Ishikawa (cell line): ENCODE measurements at regions not wholly inside any gene's neighbourhood (a gene's known extent, or its start where the extent isn't known, plus 50 kb on each side); places are given as distances from the start of the nearest gene placed in this dataset.

Experiments
- CEBPB ChIP-seq: IDR thresholded peaks from 2 replicates; pipeline ENCODE4 v1.6.1; 2012
- CREB1 ChIP-seq: IDR thresholded peaks from 2 replicates; pipeline ENCODE4 v1.6.1; 2012; ENCODE audit warnings: low read depth
- EGR1 ChIP-seq: IDR thresholded peaks from 2 replicates; pipeline ENCODE4 v1.6.1; 2012
- EP300 ChIP-seq: IDR thresholded peaks from 2 replicates; pipeline ENCODE4 v1.6.1; 2012; ENCODE audit warnings: borderline replicate concordance
- FOXM1 ChIP-seq: IDR thresholded peaks from 2 replicates; pipeline ENCODE4 v1.6.1; 2012; ENCODE audit warnings: low read depth, borderline replicate concordance
- MAX ChIP-seq: IDR thresholded peaks from 2 replicates; pipeline ENCODE4 v1.6.1; 2012
- NFIC ChIP-seq: IDR thresholded peaks from 2 replicates; pipeline ENCODE4 v1.6.1; 2012
- RAD21 ChIP-seq: IDR thresholded peaks from 2 replicates; pipeline ENCODE4 v1.6.1; 2012; ENCODE audit warnings: low read depth
- TAF1 ChIP-seq: IDR thresholded peaks from 2 replicates; pipeline ENCODE4 v1.6.1; 2012; ENCODE audit warnings: low read depth, mild to moderate bottlenecking
- TCF12 ChIP-seq: IDR thresholded peaks from 2 replicates; pipeline ENCODE4 v1.6.1; 2012; ENCODE audit warnings: low read depth
- TEAD4 ChIP-seq: IDR thresholded peaks from 2 replicates; pipeline ENCODE4 v1.6.1; 2012
- USF1 ChIP-seq: IDR thresholded peaks from 2 replicates; pipeline ENCODE4 v1.6.1; 2012
- YY1 ChIP-seq: IDR thresholded peaks from 2 replicates; pipeline ENCODE4 v1.6.1; 2012; ENCODE audit warnings: low read depth
- ZBTB7A ChIP-seq: IDR thresholded peaks from 2 replicates; pipeline ENCODE4 v1.6.1; 2012; ENCODE audit warnings: low read depth
- TF ChIP-seq, protein P1 (sequence below): IDR thresholded peaks from 2 replicates; pipeline ENCODE4 v1.6.1; 2012; ENCODE audit warnings: low read depth, mild to moderate bottlenecking

- no peak for TF ChIP-seq USF1
- no peak for TF ChIP-seq EP300
- TF ChIP-seq CEBPB, result no peak
- TF ChIP-seq ZBTB7A, result no peak
- no peak for TF ChIP-seq CREB1
- TF ChIP-seq EGR1, result no peak
- TF ChIP-seq TCF12, result no peak
- no peak for TF ChIP-seq MAX
- no peak for TF ChIP-seq NFIC
- TF ChIP-seq FOXM1, result no peak
- no peak for TF ChIP-seq RAD21
- no peak for TF ChIP-seq TEAD4
- TF ChIP-seq, protein P1, sequence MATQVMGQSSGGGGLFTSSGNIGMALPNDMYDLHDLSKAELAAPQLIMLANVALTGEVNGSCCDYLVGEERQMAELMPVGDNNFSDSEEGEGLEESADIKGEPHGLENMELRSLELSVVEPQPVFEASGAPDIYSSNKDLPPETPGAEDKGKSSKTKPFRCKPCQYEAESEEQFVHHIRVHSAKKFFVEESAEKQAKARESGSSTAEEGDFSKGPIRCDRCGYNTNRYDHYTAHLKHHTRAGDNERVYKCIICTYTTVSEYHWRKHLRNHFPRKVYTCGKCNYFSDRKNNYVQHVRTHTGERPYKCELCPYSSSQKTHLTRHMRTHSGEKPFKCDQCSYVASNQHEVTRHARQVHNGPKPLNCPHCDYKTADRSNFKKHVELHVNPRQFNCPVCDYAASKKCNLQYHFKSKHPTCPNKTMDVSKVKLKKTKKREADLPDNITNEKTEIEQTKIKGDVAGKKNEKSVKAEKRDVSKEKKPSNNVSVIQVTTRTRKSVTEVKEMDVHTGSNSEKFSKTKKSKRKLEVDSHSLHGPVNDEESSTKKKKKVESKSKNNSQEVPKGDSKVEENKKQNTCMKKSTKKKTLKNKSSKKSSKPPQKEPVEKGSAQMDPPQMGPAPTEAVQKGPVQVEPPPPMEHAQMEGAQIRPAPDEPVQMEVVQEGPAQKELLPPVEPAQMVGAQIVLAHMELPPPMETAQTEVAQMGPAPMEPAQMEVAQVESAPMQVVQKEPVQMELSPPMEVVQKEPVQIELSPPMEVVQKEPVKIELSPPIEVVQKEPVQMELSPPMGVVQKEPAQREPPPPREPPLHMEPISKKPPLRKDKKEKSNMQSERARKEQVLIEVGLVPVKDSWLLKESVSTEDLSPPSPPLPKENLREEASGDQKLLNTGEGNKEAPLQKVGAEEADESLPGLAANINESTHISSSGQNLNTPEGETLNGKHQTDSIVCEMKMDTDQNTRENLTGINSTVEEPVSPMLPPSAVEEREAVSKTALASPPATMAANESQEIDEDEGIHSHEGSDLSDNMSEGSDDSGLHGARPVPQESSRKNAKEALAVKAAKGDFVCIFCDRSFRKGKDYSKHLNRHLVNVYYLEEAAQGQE, result no peak
- no peak for TF ChIP-seq TAF1
- no peak for TF ChIP-seq YY1
Observed at GRCh38 chr2:125684932-125685331, 971.0 kb upstream of the GYPC start.

DNA sequence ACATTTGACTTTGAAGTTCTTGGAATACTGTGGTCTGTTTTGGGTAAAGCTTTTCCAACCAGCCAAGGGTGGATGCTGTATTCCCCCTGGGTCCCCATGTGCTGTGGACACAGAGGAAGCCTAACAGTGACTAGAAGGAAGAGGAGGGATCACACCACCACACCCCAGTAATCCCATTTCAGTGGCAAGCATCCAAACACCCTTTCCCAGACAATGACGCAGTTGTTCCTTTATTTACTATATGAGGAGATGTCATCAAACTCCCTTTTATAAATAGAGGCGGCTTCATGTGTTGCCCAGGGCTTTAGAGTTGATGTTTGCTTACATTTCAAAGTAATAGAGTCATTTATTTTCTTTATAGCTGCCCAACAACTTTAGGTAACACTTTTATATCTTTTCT is 959.4 kb upstream of the GYPC start:
- TF ChIP-seq CEBPB (no peak), TAF1 (no peak), FOXM1 (no peak), CREB1 (no peak), YY1 (no peak)

DNA sequence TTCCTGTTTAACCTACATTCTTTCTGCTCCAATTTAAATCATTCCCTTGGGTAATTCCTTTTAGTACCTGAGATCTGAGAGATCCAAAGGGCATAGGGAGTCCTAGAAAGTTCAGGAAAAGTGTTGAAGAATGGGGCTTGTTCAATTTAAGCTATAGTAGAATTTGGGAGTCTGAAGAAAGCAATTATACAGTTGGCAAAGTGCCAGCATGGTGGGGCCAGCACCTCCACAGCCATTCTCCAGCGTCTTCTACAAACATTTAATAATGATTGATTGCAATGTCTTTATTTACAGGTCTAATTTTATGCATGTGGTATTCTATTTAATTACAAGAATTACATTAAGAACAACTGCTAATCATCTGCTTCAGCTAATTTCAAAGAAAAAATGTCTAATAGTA is 957.7 kb upstream of the GYPC start:
- TF ChIP-seq TAF1 (no peak), YY1 (no peak), CEBPB (no peak), TEAD4 (no peak), CREB1 (no peak), FOXM1 (no peak), TCF12 (no peak), USF1 (no peak), ZBTB7A (no peak), NFIC (no peak), RAD21 (no peak), MAX (no peak), EP300 (no peak), EGR1 (no peak)
- TF ChIP-seq, protein P1, result no peak

- TF ChIP-seq, protein P1, result no peak
Observed at GRCh38 chr2:125701070-125701469, 954.9 kb upstream of the GYPC start.

GRCh38 chr2:125707611-125708010 is 948.3 kb upstream of the GYPC start:
- TF ChIP-seq EP300, result no peak
- no peak for TF ChIP-seq TEAD4

- TF ChIP-seq FOXM1, result no peak
- no peak for TF ChIP-seq EP300
- no peak for TF ChIP-seq EGR1
- no peak for TF ChIP-seq ZBTB7A
- TF ChIP-seq USF1, result no peak
- TF ChIP-seq, protein P1, result no peak
- TF ChIP-seq CREB1, result no peak
- TF ChIP-seq MAX, result no peak
Observed at GRCh38 chr2:125710561-125710960, 945.4 kb upstream of the GYPC start.
